ENCODE measurements at regions not wholly inside any gene's neighbourhood (a gene's known extent, or its start where the extent isn't known, plus 50 kb on each side); places are given as distances from the start of the nearest gene placed in this dataset.

- no peak for TF ChIP-seq CTCF (IDR thresholded peaks at IDR 0.05; ENCODE audit: poor library complexity)
- TF ChIP-seq EZH2 (IDR thresholded peaks at IDR 0.05; ENCODE audit: borderline replicate concordance): peak; percentile 1
Measured at GRCh38 chrX:139202742-139203420, 327.7 kb upstream of the F9 start.
